Stimulated activated CD4-positive, alpha-beta T cell treated with anti-CD3 and anti-CD28 coated beads, Interleukin-1b, Interleukin-23, amount 100 ng/mL, for 1 hour (primary cell): ENCODE measurements at regions not wholly inside any gene's neighbourhood (a gene's known extent, or its start where the extent isn't known, plus 50 kb on each side); places are given as distances from the start of the nearest gene placed in this dataset.

ENCODE experiments used
- DNase-seq, 2 donors: peaks; one replicate each; pipeline ENCODE4 v3.0.0-alpha.2; 2020; ENCODE audit warnings: low read depth in 2 of 2

- no peak for DNase-seq
Observed at GRCh38 chr11:112889446-112889845, 71.8 kb upstream of the NCAM1 start.

GRCh38 chr11:112899235-112900006, 61.8 kb upstream of the NCAM1 start:
- no peak for DNase-seq

GRCh38 chr11:112901924-112902323, 59.3 kb upstream of the NCAM1 start:
- no peak for DNase-seq

- no peak for DNase-seq
Observed at GRCh38 chr11:112902361-112903011, 58.7 kb upstream of the NCAM1 start.

- no peak for DNase-seq
Observed at GRCh38 chr11:112903340-112903739, 57.9 kb upstream of the NCAM1 start.

- DNase-seq = no peak
Observed at GRCh38 chr11:112911124-112911523, 50.1 kb upstream of the NCAM1 start.
